Activated CD4-positive, alpha-beta T cell treated with anti-CD3 and anti-CD28 coated beads, Interleukin-2, Interleukin-6, amounts not matched to agents 100 ng/mL and 50 ng/mL, durations not matched to agents 16 hours and 8 hours (primary cell): ENCODE measurements at regions not wholly inside any gene's neighbourhood (a gene's known extent, or its start where the extent isn't known, plus 50 kb on each side); places are given as distances from the start of the nearest gene placed in this dataset.
"Not testable (repeated sequence)": the region's sequence is repeated elsewhere in the genome, so short reads cannot be mapped to it uniquely, and the experiment has no call there.

Source experiments
- DNase-seq: peaks from one replicate; pipeline ENCODE4 v3.0.0-alpha.2; 2020

DNA sequence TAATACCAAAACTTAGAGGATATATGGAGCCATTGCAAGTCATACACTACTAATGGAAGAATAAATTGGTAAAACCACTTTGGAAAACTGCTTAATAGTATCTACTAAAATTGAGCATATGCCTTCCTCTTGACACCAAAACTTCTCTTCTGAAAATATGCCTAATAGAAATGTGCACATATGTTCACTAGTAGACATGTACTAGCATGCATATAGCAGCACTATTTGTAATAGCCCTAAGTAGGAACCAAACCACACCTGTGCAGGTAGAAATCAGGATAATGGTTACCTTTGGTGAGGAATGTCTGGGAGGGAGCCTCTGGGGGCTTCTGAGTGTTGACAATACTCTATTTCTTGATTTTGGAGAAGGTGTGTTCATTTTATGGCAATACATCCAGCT lies 424.8 kb upstream of the BTBD3 start:
- no peak for DNase-seq

GRCh38 chr20:11496380-11496779 lies 421.3 kb upstream of the BTBD3 start:
- DNase-seq, result no peak

DNA sequence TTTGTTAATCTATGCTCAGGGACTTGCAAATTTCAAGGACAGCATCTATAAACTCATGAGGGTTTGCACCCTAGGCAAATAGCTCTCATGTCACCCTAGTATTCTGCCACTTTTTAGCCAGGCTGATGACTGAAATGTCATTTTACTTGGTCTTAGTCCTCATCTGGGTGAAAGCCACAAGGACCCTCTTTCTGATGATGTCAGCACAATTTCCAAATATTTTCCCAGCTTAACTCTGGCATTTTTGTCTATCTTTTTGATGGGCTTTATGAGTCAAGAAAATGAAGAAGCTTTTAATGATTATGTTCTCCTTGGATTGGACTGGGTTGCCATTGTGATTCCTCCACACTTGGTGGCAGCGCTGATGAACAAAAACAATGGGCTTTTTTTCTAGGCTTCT lies 420.1 kb upstream of the BTBD3 start:
- DNase-seq, result no peak

DNA sequence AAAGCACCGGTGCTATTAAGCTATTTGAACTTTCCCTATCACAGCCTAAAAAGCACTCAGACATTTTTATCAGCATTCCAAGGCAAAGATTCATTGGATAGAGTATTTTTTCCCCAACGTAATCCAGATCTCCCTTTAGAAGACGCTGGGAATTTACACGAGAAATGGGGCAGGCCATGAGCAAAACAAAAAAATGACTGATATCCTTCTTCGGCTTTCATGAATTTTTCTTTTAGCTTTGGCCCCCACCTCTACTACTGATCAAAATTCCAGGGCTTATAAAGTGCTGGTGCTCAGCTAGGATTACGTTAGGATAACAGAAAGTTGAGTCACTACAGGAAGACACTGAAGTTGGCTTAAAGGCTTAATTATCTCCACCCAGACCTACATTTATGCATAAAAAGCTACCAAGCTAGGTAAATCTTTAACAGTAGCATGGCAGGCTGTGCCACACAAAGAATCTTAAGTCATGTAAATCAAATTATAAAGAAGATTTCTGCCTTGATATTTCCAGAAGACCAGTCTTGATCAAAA lies 418.5 kb upstream of the BTBD3 start:
- DNase-seq, result no peak

DNA sequence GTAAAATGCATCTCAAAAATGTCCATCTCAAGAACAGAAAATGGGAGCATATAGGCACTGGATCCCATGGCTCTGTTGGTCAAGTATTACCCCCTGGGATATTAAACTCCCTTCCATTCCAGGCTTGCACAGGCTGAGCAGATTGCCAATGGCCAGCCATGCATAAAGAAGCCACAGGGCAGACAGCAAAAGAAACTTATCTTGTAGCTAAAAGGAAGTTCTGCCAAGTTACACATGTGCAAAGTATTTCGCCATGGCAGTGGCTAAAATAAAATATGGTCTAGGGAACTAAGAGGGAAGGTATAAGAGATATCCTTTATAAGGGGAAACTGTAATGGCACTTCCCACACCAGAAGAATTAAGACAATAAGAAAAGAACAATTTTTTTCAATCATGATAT lies 415.6 kb upstream of the BTBD3 start:
- DNase-seq, result no peak

GRCh38 chr20:11502671-11503070 lies 415.0 kb upstream of the BTBD3 start:
- no peak for DNase-seq

DNA sequence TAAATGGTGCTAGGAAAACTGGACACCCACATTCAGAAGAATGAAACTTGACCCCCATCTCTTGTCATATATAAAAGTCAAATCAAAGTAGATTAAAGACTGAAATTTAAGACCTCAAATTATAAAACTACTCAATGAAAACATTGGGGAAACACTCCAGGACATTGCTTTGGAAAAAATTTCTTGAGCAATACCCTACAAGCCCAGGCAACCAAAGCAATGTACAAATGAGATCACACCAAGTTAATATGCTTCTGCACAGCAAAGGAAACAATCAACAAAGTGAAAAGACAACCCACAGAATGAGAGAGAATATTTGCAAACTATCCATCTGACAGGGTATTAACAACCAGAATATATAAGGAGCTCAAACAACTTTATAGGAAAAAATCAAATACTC lies 407.9 kb upstream of the BTBD3 start:
- no peak for DNase-seq

GRCh38 chr20:11511821-11512220 lies 405.9 kb upstream of the BTBD3 start:
- no peak for DNase-seq

DNA sequence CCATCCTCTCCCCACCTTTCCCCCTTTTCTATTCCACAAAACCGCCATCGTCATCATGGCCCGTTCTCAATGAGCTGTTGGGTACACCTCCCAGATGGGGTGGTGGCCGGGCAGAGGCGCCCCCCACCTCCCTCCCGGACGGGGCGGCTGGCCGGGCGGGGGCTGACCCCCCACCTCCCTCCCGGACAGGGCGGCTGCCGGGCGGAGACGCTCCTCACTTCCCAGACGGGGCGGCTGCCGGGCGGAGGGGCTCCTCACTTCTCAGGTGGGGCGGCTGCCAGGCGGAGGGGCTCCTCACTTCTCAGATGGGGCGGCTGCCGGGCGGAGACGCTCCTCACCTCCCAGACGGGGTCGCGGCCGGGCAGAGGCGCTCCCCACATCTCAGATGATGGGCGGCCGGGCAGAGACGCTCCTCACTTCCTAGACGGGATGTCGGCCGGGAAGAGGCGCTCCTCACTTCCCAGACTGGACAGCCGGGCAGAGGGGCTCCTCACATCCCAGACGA lies 404.4 kb upstream of the BTBD3 start:
- not testable (repeated sequence) for DNase-seq

- DNase-seq, result no peak
Observed at GRCh38 chr20:11516448-11516847, 401.2 kb upstream of the BTBD3 start.

DNA sequence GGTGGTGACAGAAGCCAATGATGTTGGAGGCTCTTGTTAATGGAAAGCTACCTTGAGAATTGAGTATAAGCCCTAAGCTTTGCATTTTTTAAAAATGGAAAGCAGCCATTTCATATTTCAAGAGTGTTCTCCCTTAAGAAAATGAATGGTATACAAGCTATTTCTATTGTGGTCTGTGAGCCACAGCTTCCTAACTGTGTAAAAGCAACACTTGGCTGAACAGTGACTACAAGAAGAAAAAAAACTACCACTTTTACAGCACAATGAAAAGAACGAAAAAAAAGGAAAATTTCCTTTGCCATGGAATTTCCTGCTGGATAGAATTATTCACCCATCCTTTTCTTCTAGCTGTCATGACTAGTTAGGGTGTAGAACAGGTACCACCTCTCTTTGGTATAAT lies 397.1 kb upstream of the BTBD3 start:
- DNase-seq, result no peak

GRCh38 chr20:11521476-11522365 lies 396.0 kb upstream of the BTBD3 start:
- DNase-seq, result no peak

DNA sequence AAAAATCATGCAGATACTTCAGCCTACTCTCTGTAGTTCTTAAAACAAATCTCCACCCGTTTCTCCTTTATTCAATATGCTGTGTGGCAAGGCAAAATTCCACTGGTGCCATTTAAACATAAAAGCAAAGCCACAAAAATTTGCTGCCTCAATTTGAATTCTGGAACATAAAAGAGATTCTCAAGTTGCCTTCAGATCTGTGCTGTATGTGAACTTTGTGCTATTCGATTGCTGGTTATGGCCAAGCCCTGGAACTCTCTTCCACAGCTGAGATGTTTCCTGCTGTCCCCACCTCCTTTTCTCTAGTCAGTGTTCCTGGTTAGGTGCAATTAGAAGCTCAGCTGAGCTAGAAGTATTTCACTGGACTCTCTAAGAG lies 395.3 kb upstream of the BTBD3 start:
- DNase-seq, result no peak

- DNase-seq, result no peak
Observed at GRCh38 chr20:11529047-11529446, 388.6 kb upstream of the BTBD3 start.

GRCh38 chr20:11537032-11537431 lies 380.7 kb upstream of the BTBD3 start:
- no peak for DNase-seq

DNA sequence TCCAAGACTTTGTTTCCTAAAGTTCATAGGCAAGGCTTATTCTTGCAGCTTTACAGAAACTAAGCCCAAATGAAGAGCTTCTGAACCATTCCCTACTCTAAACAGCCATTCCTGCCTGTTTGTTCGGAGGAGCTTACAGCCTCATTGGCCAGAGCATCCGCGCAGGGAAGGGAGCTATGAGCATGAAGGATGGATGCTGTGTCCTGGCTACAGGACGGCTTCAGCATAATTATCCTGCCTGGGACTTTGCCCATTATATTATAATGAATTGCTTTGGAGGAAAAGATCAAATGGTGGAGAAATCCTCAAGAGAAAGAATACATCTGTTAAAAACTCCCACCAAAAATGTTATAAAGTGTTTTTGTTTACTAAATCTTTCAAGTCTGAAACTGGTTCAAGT lies 378.2 kb upstream of the BTBD3 start:
- DNase-seq, result no peak

- DNase-seq, result no peak
Observed at GRCh38 chr20:11540558-11540957, 377.1 kb upstream of the BTBD3 start.

DNA sequence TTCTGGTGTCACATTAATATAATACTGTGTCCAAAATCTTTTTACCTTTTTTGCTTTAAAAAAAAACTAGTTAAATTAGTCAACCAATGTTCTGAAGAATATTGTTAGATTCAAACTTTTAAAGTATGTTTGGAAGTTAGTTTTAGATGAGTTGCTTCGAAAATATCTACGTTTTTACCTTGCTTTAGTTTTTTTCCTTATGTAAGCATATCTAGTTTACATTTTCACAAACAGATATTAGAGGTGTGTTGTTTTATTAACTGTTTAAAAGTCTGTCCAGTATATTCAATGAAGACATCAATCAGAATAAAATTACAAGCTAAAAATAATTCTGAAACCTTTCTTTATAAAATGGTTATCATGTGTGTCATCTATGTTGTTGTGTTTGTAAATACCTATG lies 375.0 kb upstream of the BTBD3 start:
- no peak for DNase-seq

DNA sequence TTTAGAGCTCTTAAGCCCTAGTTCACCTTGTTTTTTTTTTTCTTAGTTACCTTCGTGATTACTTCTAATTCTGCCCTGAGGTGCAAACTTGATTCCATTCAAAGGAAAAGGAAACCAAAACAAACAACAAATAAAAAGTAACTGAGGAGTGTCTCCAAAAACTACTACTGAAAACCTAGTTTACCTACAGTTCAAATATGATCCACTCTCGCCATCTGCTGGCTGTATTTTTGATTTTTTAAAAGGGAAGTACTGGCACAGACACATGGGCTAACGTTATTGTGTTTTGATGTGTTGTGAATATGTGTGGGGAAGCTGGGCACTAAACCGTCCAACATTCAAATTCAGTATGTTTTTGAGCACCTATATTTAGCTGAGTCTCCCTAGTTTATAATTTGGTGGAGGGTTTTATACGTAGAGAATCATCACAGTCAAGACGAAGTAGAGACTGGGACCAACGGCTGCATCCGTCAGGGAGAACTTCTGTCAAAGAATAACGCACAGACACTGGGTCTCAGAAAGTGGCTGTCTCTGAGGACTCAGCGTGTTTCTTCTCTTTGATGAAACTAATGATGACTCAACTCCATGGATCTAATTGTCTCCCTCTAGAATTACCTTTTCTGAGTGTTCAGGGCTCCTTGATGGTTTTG lies 373.5 kb upstream of the BTBD3 start:
- peak; percentile 40 for DNase-seq

DNA sequence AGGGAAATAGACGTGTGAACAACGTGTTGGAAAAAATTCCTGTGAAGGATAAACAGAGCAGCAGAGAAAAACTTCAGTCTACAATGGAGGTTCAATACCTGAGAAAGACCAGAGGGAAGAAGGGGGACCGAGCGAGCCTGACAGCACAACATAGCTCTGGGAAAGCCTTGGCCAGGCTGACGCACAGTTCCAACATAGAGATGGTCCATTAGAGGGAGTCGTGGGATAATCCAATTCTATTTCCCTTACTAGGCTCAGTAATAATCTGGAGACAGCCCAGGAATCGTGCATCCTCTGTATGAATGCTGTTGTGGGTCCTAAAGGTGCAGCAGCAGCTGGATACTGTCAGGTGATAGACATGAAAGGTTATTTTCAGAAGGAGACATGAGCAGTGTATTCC lies 370.8 kb upstream of the BTBD3 start:
- DNase-seq, result no peak

- no peak for DNase-seq
Observed at GRCh38 chr20:11549172-11550103, 368.3 kb upstream of the BTBD3 start.

GRCh38 chr20:11550657-11551338 lies 366.9 kb upstream of the BTBD3 start:
- no peak for DNase-seq
